Smooth muscle cell (in vitro differentiated cells): ENCODE measurements at regions not wholly inside any gene's neighbourhood (a gene's known extent, or its start where the extent isn't known, plus 50 kb on each side); places are given as distances from the start of the nearest gene placed in this dataset.

ENCODE experiments used
- DNase-seq: peaks from one replicate; lab custom pipeline; 2025; ENCODE audit not compliant: unreplicated experiment; lab: John Stamatoyannopoulos, UW
- H2AFZ ChIP-seq: fragments of 200-600 bp; sonication (generic); 2 replicates; pipeline ENCODE4 v1.6.0; 2016; ENCODE audit warnings: antibody characterized with exemption, low read depth, mild to moderate bottlenecking
- H3F3A ChIP-seq: fragments of 200-600 bp; sonication (generic); 2 replicates; pipeline ENCODE4 v1.6.0; 2017; ENCODE audit warnings: antibody characterized with exemption, low read depth
- H3K27ac ChIP-seq: fragments of 200-600 bp; sonication (generic); 2 replicates; pipeline ENCODE4 v1.5.1; 2016; ENCODE audit warnings: low read depth, mild to moderate bottlenecking
- H3K27me3 ChIP-seq: fragments of 200-600 bp; sonication (generic); 2 replicates; pipeline ENCODE4 v1.6.1; 2016; ENCODE audit warnings: low read depth, mild to moderate bottlenecking
- H3K36me3 ChIP-seq: fragments of 200-600 bp; sonication (generic); 2 replicates; pipeline ENCODE4 v1.5.1; 2016; ENCODE audit warnings: low read depth
- H3K4me1 ChIP-seq: fragments of 200-600 bp; sonication (generic); 2 replicates; pipeline ENCODE4 v1.5.1; 2016; ENCODE audit warnings: low read depth
- H3K4me2 ChIP-seq: fragments of 200-600 bp; sonication (generic); 2 replicates; pipeline ENCODE4 v1.6.0; 2016; ENCODE audit warnings: mild to moderate bottlenecking
- H3K4me3 ChIP-seq: fragments of 200-600 bp; sonication (generic); 2 replicates; pipeline ENCODE4 v1.5.1; 2016; ENCODE audit warnings: mild to moderate bottlenecking
- H3K79me2 ChIP-seq: fragments of 200-600 bp; sonication (generic); 2 replicates; pipeline ENCODE4 v1.6.0; 2016; ENCODE audit warnings: low read depth, mild to moderate bottlenecking
- H3K9ac ChIP-seq: fragments of 200-600 bp; sonication (generic); 2 replicates; pipeline ENCODE4 v1.6.0; 2016; ENCODE audit warnings: low read depth
- H3K9me3 ChIP-seq: fragments of 200-600 bp; sonication (generic); replicated peaks from 2 replicates; pipeline ENCODE4 v1.5.1; 2016; ENCODE audit warnings: low read depth
- H4K20me1 ChIP-seq: fragments of 200-600 bp; sonication (generic); 2 replicates; pipeline ENCODE4 v1.6.0; 2016; ENCODE audit warnings: low read depth
- CTCF ChIP-seq: fragments of 200-600 bp; sonication (generic); IDR thresholded peaks from 2 replicates; pipeline ENCODE4 v1.5.1; 2017; ENCODE audit warnings: borderline replicate concordance, mild to moderate bottlenecking, antibody characterized with exemption; ENCODE audit not compliant: insufficient read depth, poor library complexity, severe bottlenecking
- WGBS: methylation state at CpG from one replicate; pipeline ENCODE4 v1.1.7; 2016; ENCODE audit warnings: low lambda C conversion rate; 5-methylcytosine and 5-hydroxymethylcytosine counted together

GRCh38 chr2:57146951-57147350 is 899.7 kb upstream of the VRK2 start:
- H3K27me3 ChIP-seq = no peaks in the 10 kb centered on the region
- H3K9ac ChIP-seq = no peak overlapping the region
- H3K9me3 ChIP-seq = peaks cover 3% of the 10 kb centered on the region
- no peaks in the 10 kb centered on the region for H3K36me3 ChIP-seq
- no peak for DNase-seq
- no peaks in the 10 kb centered on the region for H4K20me1 ChIP-seq
- H3K79me2 ChIP-seq = no peaks in the 10 kb centered on the region
- H3K4me2 ChIP-seq = no peak overlapping the region
- no peaks in the 10 kb centered on the region for H3K4me1 ChIP-seq
- WGBS = 42% methylated on average over 1 of the region's 1 CpG
- no peak overlapping the region for H3K4me3 ChIP-seq
- H2AFZ ChIP-seq = no peak overlapping the region
- no peaks in the 10 kb centered on the region for H3F3A ChIP-seq
- no peak for TF ChIP-seq CTCF
- H3K27ac ChIP-seq = no peak overlapping the region

GRCh38 chr2:57156231-57156924 is 890.2 kb upstream of the VRK2 start:
- H4K20me1 ChIP-seq = no peaks in the 10 kb centered on the region
- H3K27ac ChIP-seq = no peak overlapping the region
- H3K4me1 ChIP-seq = no peaks in the 10 kb centered on the region
- no peaks in the 10 kb centered on the region for H3K36me3 ChIP-seq
- no peak overlapping the region for H3K4me2 ChIP-seq
- H3K27me3 ChIP-seq = no peaks in the 10 kb centered on the region
- H3F3A ChIP-seq = no peaks in the 10 kb centered on the region
- no peak overlapping the region for H3K4me3 ChIP-seq
- no peak for DNase-seq
- H3K9ac ChIP-seq = no peak overlapping the region
- H3K9me3 ChIP-seq = no peaks in the 10 kb centered on the region
- H2AFZ ChIP-seq = no peak overlapping the region
- no peak for TF ChIP-seq CTCF
- 77% methylated on average over 2 of the region's 2 CpGs for WGBS
- no peaks in the 10 kb centered on the region for H3K79me2 ChIP-seq

GRCh38 chr2:57160976-57161375 is 885.6 kb upstream of the VRK2 start:
- no peak overlapping the region for H3K4me3 ChIP-seq
- H3F3A ChIP-seq = no peaks in the 10 kb centered on the region
- H3K27me3 ChIP-seq = no peaks in the 10 kb centered on the region
- no peak for DNase-seq
- no peaks in the 10 kb centered on the region for H3K9me3 ChIP-seq
- H3K4me2 ChIP-seq = no peak overlapping the region
- no peaks in the 10 kb centered on the region for H3K79me2 ChIP-seq
- H4K20me1 ChIP-seq = no peaks in the 10 kb centered on the region
- WGBS = 83% methylated on average over 2 of the region's 2 CpGs
- H3K4me1 ChIP-seq = no peaks in the 10 kb centered on the region
- no peak overlapping the region for H2AFZ ChIP-seq
- TF ChIP-seq CTCF = no peak
- no peaks in the 10 kb centered on the region for H3K36me3 ChIP-seq
- no peak overlapping the region for H3K27ac ChIP-seq
- no peak overlapping the region for H3K9ac ChIP-seq

GRCh38 chr2:57177176-57177575 is 869.4 kb upstream of the VRK2 start:
- H3K4me3 ChIP-seq = no peak overlapping the region
- H3K9ac ChIP-seq = no peak overlapping the region
- H3K36me3 ChIP-seq = no peaks in the 10 kb centered on the region
- no peaks in the 10 kb centered on the region for H3K9me3 ChIP-seq
- no peak for DNase-seq
- no peaks in the 10 kb centered on the region for H3K79me2 ChIP-seq
- H3K27ac ChIP-seq = no peak overlapping the region
- no peak for TF ChIP-seq CTCF
- no peaks in the 10 kb centered on the region for H3K27me3 ChIP-seq
- H3K4me2 ChIP-seq = no peak overlapping the region
- no peaks in the 10 kb centered on the region for H3K4me1 ChIP-seq
- 85% methylated on average over 1 of the region's 1 CpG for WGBS
- H2AFZ ChIP-seq = no peak overlapping the region
- H3F3A ChIP-seq = no peaks in the 10 kb centered on the region
- H4K20me1 ChIP-seq = no peaks in the 10 kb centered on the region
